Endodermal cell (in vitro differentiated cells): ENCODE measurements at regions not wholly inside any gene's neighbourhood (a gene's known extent, or its start where the extent isn't known, plus 50 kb on each side); places are given as distances from the start of the nearest gene placed in this dataset.

Source experiments
- DNase-seq: peaks from one replicate; pipeline ENCODE4 v3.0.0-alpha.2; 2017
- H3K27ac ChIP-seq: 2 replicates; pipeline ENCODE4 v1.5.1; 2013; ENCODE audit warnings: mild to moderate bottlenecking, low read depth, low read length, moderate library complexity
- H3K27me3 ChIP-seq: 2 replicates; pipeline ENCODE4 v1.6.1; 2013; ENCODE audit warnings: mild to moderate bottlenecking, low read length, moderate library complexity; ENCODE audit not compliant: insufficient read depth, control insufficient read depth, poor library complexity, severe bottlenecking
- H3K36me3 ChIP-seq: 2 replicates; pipeline ENCODE4 v1.7.0; 2013; ENCODE audit warnings: mild to moderate bottlenecking, low read length, moderate library complexity; ENCODE audit not compliant: control insufficient read depth, insufficient read depth
- H3K4me1 ChIP-seq: one replicate; pipeline ENCODE4 v1.7.0; 2013; ENCODE audit warnings: low read length; ENCODE audit not compliant: control insufficient read depth, insufficient read depth
- H3K4me3 ChIP-seq: 2 replicates; pipeline ENCODE4 v1.5.1; 2013; ENCODE audit warnings: mild to moderate bottlenecking, low read length, moderate library complexity
- H3K9ac ChIP-seq: 2 replicates; pipeline ENCODE4 v1.6.1; 2013; ENCODE audit warnings: mild to moderate bottlenecking, low read length, moderate library complexity; ENCODE audit not compliant: poor library complexity, severe bottlenecking; ENCODE audit errors: extremely low read depth
- H3K9me3 ChIP-seq: 2 replicates; pipeline ENCODE4 v1.6.1; 2013; ENCODE audit warnings: mild to moderate bottlenecking, low read length, moderate library complexity; ENCODE audit not compliant: control insufficient read depth
- H3K27ac Mint-ChIP-seq: 2 replicates; pipeline ENCODE4 v1.8.0; 2020; ENCODE audit warnings: mixed read lengths
- H3K27me3 Mint-ChIP-seq: 2 replicates; pipeline ENCODE4 v1.8.0; 2021; ENCODE audit warnings: mild to moderate bottlenecking, mixed read lengths; ENCODE audit not compliant: insufficient read depth
- H3K36me3 Mint-ChIP-seq: 2 replicates; pipeline ENCODE4 v1.8.0; 2020; ENCODE audit warnings: low read depth, mixed read lengths
- H3K4me1 Mint-ChIP-seq: 2 replicates; pipeline ENCODE4 v1.8.0; 2020; ENCODE audit warnings: mixed read lengths
- H3K4me3 Mint-ChIP-seq: 2 replicates; pipeline ENCODE4 v1.8.0; 2020; ENCODE audit warnings: mild to moderate bottlenecking, moderate library complexity, mixed read lengths
- H3K9me3 Mint-ChIP-seq: 2 replicates; pipeline ENCODE4 v1.8.0; 2020; ENCODE audit warnings: mild to moderate bottlenecking, mixed read lengths
- CTCF ChIP-seq: fragments of 200-600 bp; sonication (generic); conservative IDR thresholded peaks from 2 replicates; pipeline ENCODE4 v1.5.0; 2021; ENCODE audit warnings: antibody characterized with exemption, mild to moderate bottlenecking
- WGBS, 2 experiments: methylation state at CpG; one replicate each; pipeline versions ENCODE4 v1.1.5 to v1.1.7; 2013; ENCODE audit warnings: missing lambda C conversion rate in 2 of 2, mixed read lengths in 1 of 2; ENCODE audit not compliant: insufficient coverage in 1 of 2, insufficient read length in 1 of 2; 5-methylcytosine and 5-hydroxymethylcytosine counted together

DNA sequence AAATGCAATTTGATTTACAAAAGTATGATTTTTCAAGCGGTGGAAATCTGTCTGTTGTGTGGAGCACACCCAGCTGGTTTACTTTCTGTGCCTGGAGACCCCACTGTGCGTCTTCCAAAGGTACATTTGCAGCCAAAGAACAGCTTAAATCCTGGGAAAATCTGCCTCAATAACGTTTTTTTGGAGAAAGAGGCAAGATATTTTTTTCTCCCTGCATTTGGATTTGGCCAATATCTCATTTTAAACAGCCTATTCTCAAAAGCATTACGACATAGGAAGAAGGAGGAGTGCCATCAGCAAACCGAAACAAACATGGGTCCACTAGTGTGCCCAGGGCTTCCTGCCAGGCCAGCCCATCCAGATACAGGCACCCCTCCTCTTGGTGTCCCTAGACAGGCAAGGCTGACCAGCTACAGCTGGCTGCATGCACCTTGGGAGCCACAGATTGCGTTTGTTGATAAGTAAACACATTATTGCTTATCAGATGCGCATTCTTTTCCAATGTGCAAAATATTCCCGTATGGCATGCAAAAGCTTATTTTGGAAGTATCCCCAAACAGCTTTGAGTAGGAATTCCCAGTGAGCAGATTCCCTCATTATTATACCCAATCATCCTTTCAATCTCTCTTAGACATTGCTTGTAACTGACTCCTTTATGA lies 184.5 kb upstream of the MARCKS start:
- Histone ChIP-seq H3K36me3 (no peaks in the 10 kb centered on the region), H3K27ac (no peak overlapping the region), H3K4me1 (peaks cover 7% of the 10 kb centered on the region), H3K9me3 (no peaks in the 10 kb centered on the region), H3K9ac (no peak overlapping the region), H3K27me3 (no peaks in the 10 kb centered on the region), H3K4me3 (no peak overlapping the region)
- no peak overlapping the region for H3K27ac Mint-ChIP-seq
- no peaks in the 10 kb centered on the region for H3K9me3 Mint-ChIP-seq
- no peak for DNase-seq
- peaks cover 27% of the 10 kb centered on the region for H3K4me1 Mint-ChIP-seq
- no peak overlapping the region for H3K4me3 Mint-ChIP-seq
- H3K27me3 Mint-ChIP-seq, result no peaks in the 10 kb centered on the region
- 71 to 73% methylated on average over 8 of the region's 8 CpGs for WGBS, 2 experiments
- no peak for TF ChIP-seq CTCF
- no peaks in the 10 kb centered on the region for H3K36me3 Mint-ChIP-seq

GRCh38 chr6:113674075-113674474 lies 183.1 kb upstream of the MARCKS start:
- 93 to 100% methylated on average over 2 to 4 of the region's 4 CpGs for WGBS, 2 experiments
- Mint-ChIP-seq H3K27me3 (no peaks in the 10 kb centered on the region), H3K4me3 (no peak overlapping the region), H3K9me3 (no peaks in the 10 kb centered on the region), H3K36me3 (no peaks in the 10 kb centered on the region), H3K4me1 (peaks cover 27% of the 10 kb centered on the region), H3K27ac (no peak overlapping the region)
- no peaks in the 10 kb centered on the region for H3K9me3 ChIP-seq
- no peaks in the 10 kb centered on the region for H3K27me3 ChIP-seq
- peaks cover 7% of the 10 kb centered on the region for H3K4me1 ChIP-seq
- DNase-seq, result no peak
- H3K36me3 ChIP-seq, result no peaks in the 10 kb centered on the region
- no peak overlapping the region for H3K9ac ChIP-seq
- TF ChIP-seq CTCF, result no peak
- H3K4me3 ChIP-seq, result no peak overlapping the region
- no peak overlapping the region for H3K27ac ChIP-seq

DNA sequence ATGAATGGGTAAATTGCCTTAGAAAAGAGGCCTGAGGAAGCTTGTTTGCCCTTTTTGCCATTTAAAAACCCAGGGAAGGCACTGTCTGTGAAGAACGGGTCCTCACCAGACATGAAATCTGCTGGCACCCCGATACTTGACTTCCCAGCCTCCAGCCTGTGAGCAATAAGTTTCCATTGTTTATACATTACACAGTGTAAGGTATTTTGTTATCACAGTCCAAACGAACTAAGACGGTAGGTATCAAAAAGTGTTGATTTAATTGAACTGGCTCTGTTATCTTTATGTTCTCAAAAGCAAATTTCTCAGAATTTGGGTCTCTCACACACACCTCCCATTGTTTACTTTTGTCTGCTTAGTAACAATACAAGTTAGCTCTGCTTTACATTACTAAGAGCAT lies 181.1 kb upstream of the MARCKS start:
- Histone ChIP-seq H3K4me1 (peaks cover 7% of the 10 kb centered on the region), H3K36me3 (no peaks in the 10 kb centered on the region), H3K27ac (no peak overlapping the region), H3K9ac (no peak overlapping the region), H3K9me3 (no peaks in the 10 kb centered on the region), H3K4me3 (no peak overlapping the region), H3K27me3 (no peaks in the 10 kb centered on the region)
- no peak for TF ChIP-seq CTCF
- DNase-seq, result no peak
- no peaks in the 10 kb centered on the region for H3K27me3 Mint-ChIP-seq
- peaks cover 28% of the 10 kb centered on the region for H3K4me1 Mint-ChIP-seq
- no peaks in the 10 kb centered on the region for H3K36me3 Mint-ChIP-seq
- H3K9me3 Mint-ChIP-seq, result no peaks in the 10 kb centered on the region
- no peak overlapping the region for H3K4me3 Mint-ChIP-seq
- H3K27ac Mint-ChIP-seq, result no peak overlapping the region
- whole genome bisulfite sequencing, 2 experiments, result 94 to 100% methylated on average over 2 to 4 of the region's 4 CpGs
